ENCODE measurements at regions not wholly inside any gene's neighbourhood (a gene's known extent, or its start where the extent isn't known, plus 50 kb on each side); places are given as distances from the start of the nearest gene placed in this dataset.

DNA sequence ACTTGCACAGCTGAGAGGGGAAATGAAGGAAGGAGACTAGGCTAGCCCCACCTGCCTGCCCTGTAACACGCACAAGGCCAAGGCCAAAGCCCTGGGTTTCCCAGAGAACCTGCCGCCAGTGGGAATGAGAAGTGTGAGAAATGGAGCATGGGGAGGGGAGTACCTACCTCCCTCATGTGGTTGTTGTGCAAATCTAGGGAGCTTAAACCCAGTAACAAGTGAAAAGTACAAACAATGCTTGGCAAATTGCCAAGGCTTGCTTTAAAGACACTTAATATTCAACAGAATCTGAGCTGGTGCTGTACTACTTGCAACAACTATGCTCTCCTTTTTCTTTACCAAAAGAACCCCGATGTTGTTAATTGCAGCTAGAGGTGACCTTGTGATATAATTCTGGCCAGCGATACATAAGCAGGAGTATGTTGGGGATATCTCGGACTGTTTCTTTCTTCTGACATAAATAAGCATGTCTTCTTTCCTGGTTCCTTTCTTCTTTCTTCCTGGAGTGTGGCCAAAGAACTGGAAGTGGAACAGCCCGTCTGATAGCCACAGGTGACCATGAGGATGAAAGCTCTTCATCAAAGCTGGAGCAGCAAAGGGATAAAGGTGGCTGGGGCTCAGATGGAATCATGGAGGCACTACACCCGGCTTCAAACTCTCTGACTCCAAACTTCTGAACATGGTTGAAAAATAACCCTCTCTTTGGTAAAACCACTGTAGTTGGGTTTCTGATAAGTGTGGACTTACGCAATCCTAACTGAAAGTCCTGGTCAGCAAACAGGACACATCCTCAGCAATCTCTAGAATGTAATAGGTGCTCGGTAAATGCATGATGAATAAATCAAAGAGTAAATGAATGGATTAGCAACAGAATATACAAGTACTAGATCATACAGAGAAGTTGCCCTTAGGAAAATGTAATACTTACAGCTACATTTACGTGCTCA lies 207.9 kb downstream of the NUAK1 start:
- Histone ChIP-seq H4K20me1 (ENCODE audit: insufficient read depth) (no peaks in the 10 kb centered on the region), H3K9me3 (ENCODE audit: control insufficient read depth in 1 of 2, insufficient read depth in 1 of 2, low read depth in 1 of 2, low read length in 2 of 2) (no peaks in the 10 kb centered on the region), H3K79me2 (ENCODE audit: insufficient read depth, low read length) (no peaks in the 10 kb centered on the region), H3K9ac (ENCODE audit: low read length) (no peak overlapping the region), H3K4me3 (replicated peaks in 1 of 2; ENCODE audit: low read depth in 1 of 2, low read length in 2 of 2) (no peak overlapping the region), H3K4me2 (ENCODE audit: low read length) (no peak overlapping the region), H3K36me3 (ENCODE audit: control insufficient read depth in 1 of 2, insufficient read depth in 2 of 2, low read length in 2 of 2) (no peaks in the 10 kb centered on the region), H3K27me3 (ENCODE audit: insufficient read depth, low read length) (peaks cover 6% of the 10 kb centered on the region; the same call in 1 of the 2 replicates), H2AFZ (ENCODE audit: low read depth, low read length, poor library complexity, severe bottlenecking) (no peak overlapping the region), H3K27ac (ENCODE audit: low read depth, low read length) (no peak overlapping the region), H3K4me1 (ENCODE audit: control insufficient read depth in 1 of 2, insufficient read depth in 2 of 2, low read length in 2 of 2) (peaks cover 2 to 9% of the 10 kb centered on the region in 2 experiments; a peak in 2 of 4 replicates), H3K9me2 (ENCODE audit: insufficient read depth) (no peaks in the 10 kb centered on the region)
- no peak for DNase-seq (ENCODE audit: low read depth, low spot score)
- TF ChIP-seq JUND (IDR thresholded peaks at IDR 0.05) (no peak), SRF (IDR thresholded peaks at IDR 0.05; ENCODE audit: low read depth) (no peak), POLR2A (IDR thresholded peaks at IDR 0.05; ENCODE audit: borderline replicate concordance, extremely low read depth, insufficient read depth, insufficient read length) (no peak), FOSL1 (IDR thresholded peaks at IDR 0.05; ENCODE audit: low read depth) (no peak), SIN3A (IDR thresholded peaks at IDR 0.05; ENCODE audit: low read depth) (no peak)
- TF ChIP-seq, protein P1, sequence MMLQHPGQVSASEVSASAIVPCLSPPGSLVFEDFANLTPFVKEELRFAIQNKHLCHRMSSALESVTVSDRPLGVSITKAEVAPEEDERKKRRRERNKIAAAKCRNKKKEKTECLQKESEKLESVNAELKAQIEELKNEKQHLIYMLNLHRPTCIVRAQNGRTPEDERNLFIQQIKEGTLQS (IDR thresholded peaks at IDR 0.05) = no peak
- ChIA-PET CTCF (no interaction called here), POLR2A (no interaction called here), RAD21 (ENCODE audit: low non-redundant PET in 1 of 2, low total read pairs in 2 of 2, uncharacterized antibody in 2 of 2, unreplicated experiment in 2 of 2) (no interaction called here)
- BruUV-seq (replicated peaks) = no TSS peak
- ATAC-seq = no peak
- intact Hi-C loops (cut with micrococcal nuclease) = no loop called here

DNA sequence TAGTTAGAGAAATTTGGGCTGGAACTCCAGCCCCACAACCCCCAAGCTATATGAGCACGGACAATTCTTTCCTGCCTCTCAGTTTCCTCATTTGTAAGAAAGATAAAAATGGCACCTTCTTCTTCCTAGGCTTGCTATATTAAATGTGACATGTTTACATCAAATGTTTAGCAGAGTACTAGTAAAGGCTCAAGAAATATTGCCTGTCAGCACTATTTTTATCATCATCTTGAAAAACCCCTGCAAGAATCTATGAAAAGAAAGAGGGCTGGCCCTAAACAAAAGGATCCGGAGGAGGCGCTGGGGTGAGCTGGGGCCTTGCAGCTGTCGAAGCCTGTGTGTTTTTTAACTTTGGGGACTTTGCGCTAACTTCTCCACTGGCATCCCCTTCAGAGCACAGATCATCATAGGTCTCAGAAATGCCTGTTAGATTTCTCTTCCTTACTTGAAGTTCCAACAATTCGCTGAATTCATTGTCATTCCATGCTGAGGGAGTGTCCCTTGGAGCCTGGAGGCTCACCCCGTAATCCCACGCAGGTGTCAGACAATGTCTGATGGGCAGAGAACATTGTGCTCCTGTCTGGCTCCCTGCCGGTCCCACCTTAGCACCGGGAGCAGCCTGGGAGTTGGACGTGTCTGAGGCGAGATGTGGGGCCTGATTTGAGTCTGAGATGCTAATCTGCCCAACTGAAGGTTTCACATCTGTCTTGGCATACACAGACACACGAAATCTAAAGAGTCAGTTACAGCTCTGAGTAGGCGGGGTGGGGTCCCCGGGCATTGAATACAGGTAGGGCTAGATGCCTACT lies 206.8 kb downstream of the NUAK1 start:
- no TSS peak for BruUV-seq (replicated peaks)
- ChIA-PET CTCF (no interaction called here), POLR2A (no interaction called here), RAD21 (ENCODE audit: low non-redundant PET in 1 of 2, low total read pairs in 2 of 2, uncharacterized antibody in 2 of 2, unreplicated experiment in 2 of 2) (no interaction called here)
- Histone ChIP-seq H3K9me2 (ENCODE audit: insufficient read depth) (no peaks in the 10 kb centered on the region), H4K20me1 (ENCODE audit: insufficient read depth) (no peaks in the 10 kb centered on the region), H3K27me3 (ENCODE audit: insufficient read depth, low read length) (peaks cover 6% of the 10 kb centered on the region; the same call in 1 of the 2 replicates), H3K36me3 (ENCODE audit: control insufficient read depth in 1 of 2, insufficient read depth in 2 of 2, low read length in 2 of 2) (no peaks in the 10 kb centered on the region), H3K4me3 (replicated peaks in 1 of 2; ENCODE audit: low read depth in 1 of 2, low read length in 2 of 2) (no peak overlapping the region), H2AFZ (ENCODE audit: low read depth, low read length, poor library complexity, severe bottlenecking) (no peak overlapping the region), H3K27ac (ENCODE audit: low read depth, low read length) (no peak overlapping the region), H3K9ac (ENCODE audit: low read length) (no peak overlapping the region), H3K9me3 (ENCODE audit: control insufficient read depth in 1 of 2, insufficient read depth in 1 of 2, low read depth in 1 of 2, low read length in 2 of 2) (no peaks in the 10 kb centered on the region), H3K4me2 (ENCODE audit: low read length) (no peak overlapping the region), H3K79me2 (ENCODE audit: insufficient read depth, low read length) (no peaks in the 10 kb centered on the region), H3K4me1 (ENCODE audit: control insufficient read depth in 1 of 2, insufficient read depth in 2 of 2, low read length in 2 of 2) (peaks cover 2 to 9% of the 10 kb centered on the region in 2 experiments; a peak in 2 of 4 replicates)
- intact Hi-C loops (cut with micrococcal nuclease) = no loop called here
- ATAC-seq = no peak
- no peak for TF ChIP-seq FOSL1 (IDR thresholded peaks at IDR 0.05; ENCODE audit: low read depth)
- DNase-seq (ENCODE audit: low read depth, low spot score) = no peak
